Neural crest cell (in vitro differentiated cells): ENCODE measurements at regions not wholly inside any gene's neighbourhood (a gene's known extent, or its start where the extent isn't known, plus 50 kb on each side); places are given as distances from the start of the nearest gene placed in this dataset.

Source experiments
- DNase-seq: peaks from one replicate; pipeline ENCODE4 v3.0.0; 2021; ENCODE audit warnings: low read depth, mixed read lengths, low spot score
- H3K27ac Mint-ChIP-seq: one replicate; pipeline ENCODE4 v1.8.0; 2021; ENCODE audit warnings: mild to moderate bottlenecking, mixed read lengths; ENCODE audit not compliant: unreplicated experiment
- H3K27me3 Mint-ChIP-seq: 2 replicates; pipeline ENCODE4 v1.8.0; 2021; ENCODE audit warnings: low read depth, mild to moderate bottlenecking, mixed read lengths
- H3K36me3 Mint-ChIP-seq: 2 replicates; pipeline ENCODE4 v1.8.0; 2021; ENCODE audit warnings: low read depth, mild to moderate bottlenecking, mixed read lengths
- H3K4me1 Mint-ChIP-seq: 2 replicates; pipeline ENCODE4 v1.8.0; 2021; ENCODE audit warnings: mixed read lengths
- H3K4me3 Mint-ChIP-seq: one replicate; pipeline ENCODE4 v1.8.0; 2021; ENCODE audit warnings: mild to moderate bottlenecking, mixed read lengths
- H3K9me3 Mint-ChIP-seq: 2 replicates; pipeline ENCODE4 v1.8.0; 2021; ENCODE audit warnings: mixed read lengths
- TF ChIP-seq, protein P1 (sequence below): fragments of 200-600 bp; sonication (generic); conservative IDR thresholded peaks from 2 replicates; pipeline ENCODE4 v1.5.0; 2021; ENCODE audit warnings: antibody characterized with exemption, mild to moderate bottlenecking

DNA sequence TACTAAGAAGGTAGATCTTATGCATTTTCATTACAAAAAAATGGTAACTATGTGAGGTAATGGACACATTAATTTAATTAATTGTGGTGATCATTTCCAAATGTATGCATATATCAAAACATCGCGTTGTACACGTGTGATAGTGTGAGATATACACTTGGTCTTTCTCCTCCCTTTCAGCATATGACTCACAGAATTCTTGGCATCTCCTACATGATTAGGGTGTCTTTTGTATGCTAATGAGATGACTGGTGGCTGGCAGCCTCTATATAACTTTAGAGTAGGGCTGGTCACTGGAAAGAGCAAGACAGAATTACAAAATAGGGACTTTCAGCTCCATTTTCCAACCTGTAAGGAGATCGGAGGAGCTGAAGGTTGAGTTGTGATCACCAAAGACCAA, 1167.6 kb downstream of the CDH12 start:
- DNase-seq, result no peak
- H3K9me3 Mint-ChIP-seq, result no peaks in the 10 kb centered on the region
- H3K36me3 Mint-ChIP-seq, result no peaks in the 10 kb centered on the region
- TF ChIP-seq, protein P1, sequence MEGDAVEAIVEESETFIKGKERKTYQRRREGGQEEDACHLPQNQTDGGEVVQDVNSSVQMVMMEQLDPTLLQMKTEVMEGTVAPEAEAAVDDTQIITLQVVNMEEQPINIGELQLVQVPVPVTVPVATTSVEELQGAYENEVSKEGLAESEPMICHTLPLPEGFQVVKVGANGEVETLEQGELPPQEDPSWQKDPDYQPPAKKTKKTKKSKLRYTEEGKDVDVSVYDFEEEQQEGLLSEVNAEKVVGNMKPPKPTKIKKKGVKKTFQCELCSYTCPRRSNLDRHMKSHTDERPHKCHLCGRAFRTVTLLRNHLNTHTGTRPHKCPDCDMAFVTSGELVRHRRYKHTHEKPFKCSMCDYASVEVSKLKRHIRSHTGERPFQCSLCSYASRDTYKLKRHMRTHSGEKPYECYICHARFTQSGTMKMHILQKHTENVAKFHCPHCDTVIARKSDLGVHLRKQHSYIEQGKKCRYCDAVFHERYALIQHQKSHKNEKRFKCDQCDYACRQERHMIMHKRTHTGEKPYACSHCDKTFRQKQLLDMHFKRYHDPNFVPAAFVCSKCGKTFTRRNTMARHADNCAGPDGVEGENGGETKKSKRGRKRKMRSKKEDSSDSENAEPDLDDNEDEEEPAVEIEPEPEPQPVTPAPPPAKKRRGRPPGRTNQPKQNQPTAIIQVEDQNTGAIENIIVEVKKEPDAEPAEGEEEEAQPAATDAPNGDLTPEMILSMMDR, result no peak
- no peaks in the 10 kb centered on the region for H3K4me1 Mint-ChIP-seq
- H3K27me3 Mint-ChIP-seq, result no peaks in the 10 kb centered on the region
- no peak overlapping the region for H3K4me3 Mint-ChIP-seq
- H3K27ac Mint-ChIP-seq, result no peak overlapping the region

DNA sequence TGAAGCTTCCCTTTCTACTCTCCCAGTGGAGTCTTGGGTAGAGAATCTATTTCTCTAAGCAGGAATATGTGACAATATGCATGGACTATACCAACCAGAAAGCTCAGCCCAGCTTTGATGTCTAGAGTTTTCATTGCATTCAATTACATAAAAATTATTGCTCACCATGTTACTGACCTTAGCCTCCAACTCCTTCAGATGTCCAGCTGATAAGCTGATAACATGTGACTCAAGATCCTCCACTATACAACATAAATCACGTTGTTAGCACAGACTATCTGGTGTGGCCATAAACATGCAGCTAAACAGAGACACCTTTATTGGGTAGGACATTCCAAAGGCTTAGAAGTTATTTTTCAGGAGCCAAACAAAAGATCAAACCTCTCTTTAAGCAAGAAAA, 1168.2 kb downstream of the CDH12 start:
- no peaks in the 10 kb centered on the region for H3K36me3 Mint-ChIP-seq
- H3K9me3 Mint-ChIP-seq, result no peaks in the 10 kb centered on the region
- H3K27ac Mint-ChIP-seq, result no peak overlapping the region
- TF ChIP-seq, protein P1, result no peak
- no peak overlapping the region for H3K4me3 Mint-ChIP-seq
- no peaks in the 10 kb centered on the region for H3K27me3 Mint-ChIP-seq
- no peaks in the 10 kb centered on the region for H3K4me1 Mint-ChIP-seq
- no peak for DNase-seq

DNA sequence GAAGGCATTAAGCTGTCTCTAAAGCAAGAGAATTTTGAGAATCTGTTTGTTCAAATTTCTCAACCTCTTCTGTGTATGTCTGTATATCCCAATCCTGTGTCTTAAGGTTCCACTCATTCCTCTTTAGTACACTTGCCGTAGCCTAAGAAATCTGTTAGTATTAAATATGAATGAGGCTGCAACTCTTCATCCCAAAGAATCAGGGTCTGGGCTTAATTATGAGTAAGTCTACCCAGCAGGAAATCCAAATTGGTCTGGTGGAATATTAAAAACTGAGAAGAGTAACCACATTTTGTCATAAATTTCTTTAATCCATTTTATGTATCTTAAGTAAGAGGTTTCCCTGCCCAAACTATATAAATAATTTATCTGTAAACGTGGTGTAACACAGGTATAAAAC, 1171.2 kb downstream of the CDH12 start:
- Mint-ChIP-seq H3K4me3 (no peak overlapping the region), H3K36me3 (no peaks in the 10 kb centered on the region), H3K9me3 (no peaks in the 10 kb centered on the region), H3K4me1 (no peaks in the 10 kb centered on the region), H3K27ac (no peak overlapping the region), H3K27me3 (no peaks in the 10 kb centered on the region)
- TF ChIP-seq, protein P1, result no peak
- no peak for DNase-seq

DNA sequence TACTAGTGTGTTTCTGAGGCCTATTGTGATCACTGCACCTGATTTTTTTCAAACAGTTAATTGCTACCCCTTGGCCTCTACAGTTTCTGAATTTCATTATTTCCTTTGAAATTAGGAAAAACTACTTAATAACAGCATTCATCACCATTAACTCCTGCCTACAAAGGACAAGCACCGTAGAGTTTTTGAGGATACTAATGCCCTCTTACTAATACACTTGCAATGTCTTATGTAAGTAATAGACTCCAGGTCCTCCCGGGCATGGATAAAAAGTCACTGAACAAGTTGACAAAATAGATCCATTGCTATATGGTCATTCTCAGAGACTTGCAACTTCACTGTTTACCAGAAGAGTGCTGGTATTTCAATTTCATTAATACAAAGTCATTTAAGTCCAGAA, 1172.5 kb downstream of the CDH12 start:
- Mint-ChIP-seq H3K36me3 (no peaks in the 10 kb centered on the region), H3K4me3 (no peak overlapping the region), H3K27me3 (no peaks in the 10 kb centered on the region), H3K27ac (no peak overlapping the region), H3K4me1 (no peaks in the 10 kb centered on the region), H3K9me3 (no peaks in the 10 kb centered on the region)
- no peak for DNase-seq
- TF ChIP-seq, protein P1, result no peak

DNA sequence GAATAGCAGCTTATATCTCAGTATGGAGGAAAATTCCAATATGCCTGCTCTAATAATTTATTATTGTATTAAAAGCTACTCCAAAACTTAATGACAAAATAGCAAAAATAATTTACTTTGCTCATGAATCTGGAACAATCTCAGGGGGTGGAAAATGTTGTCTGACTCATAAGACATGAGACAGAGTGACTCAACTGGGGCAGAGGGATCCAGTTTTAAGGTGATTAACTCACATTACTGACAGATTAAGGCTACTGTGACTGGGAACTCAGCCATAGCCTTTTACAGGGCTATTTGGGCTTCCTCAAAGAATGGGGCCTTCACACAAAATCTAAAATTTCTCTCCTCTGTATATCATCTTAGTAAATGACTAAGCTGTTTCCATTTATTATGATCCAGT, 1172.9 kb downstream of the CDH12 start:
- no peaks in the 10 kb centered on the region for H3K36me3 Mint-ChIP-seq

More for the DNA sequence above, 1172.9 kb downstream of the CDH12 start:
- Mint-ChIP-seq H3K27me3 (no peaks in the 10 kb centered on the region), H3K4me3 (no peak overlapping the region), H3K9me3 (no peaks in the 10 kb centered on the region), H3K27ac (no peak overlapping the region), H3K4me1 (no peaks in the 10 kb centered on the region)
- DNase-seq, result no peak
- TF ChIP-seq, protein P1, result no peak
